NCI-H510A (cell line): ENCODE measurements at regions not wholly inside any gene's neighbourhood (a gene's known extent, or its start where the extent isn't known, plus 50 kb on each side); places are given as distances from the start of the nearest gene placed in this dataset.
A peak's percentile ranks its signal among the peaks of the same experiment; 100 is the strongest.

Source experiments
- DNase-seq: peaks from one replicate; lab custom pipeline; 2025; lab: John Stamatoyannopoulos, UW

DNA sequence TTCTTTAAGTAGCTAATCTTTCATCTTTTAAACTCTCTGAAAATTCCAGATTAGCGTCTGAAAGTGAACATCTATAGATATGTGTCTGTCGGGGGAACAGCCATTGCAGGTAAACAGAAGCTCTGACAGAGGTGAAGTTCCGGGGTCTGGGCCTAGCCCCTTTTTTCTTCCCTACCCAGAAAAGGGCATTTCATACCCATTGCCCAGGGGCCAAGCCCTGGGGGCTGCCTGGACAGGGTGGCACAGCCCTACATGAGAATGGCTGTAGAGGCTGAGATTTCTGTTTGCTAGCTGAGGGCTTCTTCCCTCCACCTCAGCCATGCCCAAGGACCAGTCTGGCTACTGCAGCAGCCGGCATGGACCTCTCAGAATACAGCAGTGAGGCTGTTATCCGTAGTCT is 327.0 kb upstream of the PLET1 start:
- DNase-seq, result no peak

DNA sequence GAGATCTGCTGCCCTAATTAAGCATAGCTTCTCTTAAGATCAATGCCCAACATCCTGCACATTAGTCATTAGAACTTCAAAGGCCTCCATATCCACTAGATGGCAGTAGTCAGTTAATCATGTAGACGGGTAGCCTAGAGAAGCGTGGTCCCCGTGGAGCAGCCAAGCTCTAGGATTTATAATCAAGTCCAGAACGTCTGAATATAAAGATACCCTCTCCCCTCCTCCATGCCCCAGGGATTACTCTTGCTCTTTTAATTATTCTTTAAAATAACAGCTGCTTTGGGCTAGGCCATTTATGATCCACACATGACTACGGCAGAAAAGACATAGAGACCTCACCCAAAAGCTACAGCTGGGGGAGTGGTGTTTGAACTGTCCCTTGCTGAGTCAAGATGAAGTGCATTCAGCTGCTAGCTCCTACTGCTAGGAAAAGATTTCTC is 327.6 kb upstream of the PLET1 start:
- DNase-seq, result peak; percentile 72

DNA sequence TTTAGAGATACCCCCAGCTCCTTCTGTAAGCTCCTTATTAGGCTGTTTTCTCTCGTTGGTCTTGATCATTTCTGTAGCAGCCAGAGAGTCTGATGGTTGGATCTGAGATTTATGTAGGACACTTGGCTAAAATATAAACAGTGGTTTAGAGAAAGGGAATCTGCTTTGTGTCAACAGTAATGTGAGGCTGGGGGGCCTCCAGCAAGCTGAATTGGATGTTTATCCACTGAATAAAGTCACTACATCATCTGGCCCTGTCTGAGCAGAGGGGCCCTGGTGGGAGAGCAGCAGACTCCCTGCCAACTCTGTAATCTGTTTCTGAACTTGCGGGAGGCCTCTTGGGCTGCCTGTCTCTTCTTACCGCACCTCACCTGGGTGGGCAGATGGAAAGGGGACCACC is 328.5 kb upstream of the PLET1 start:
- no peak for DNase-seq

DNA sequence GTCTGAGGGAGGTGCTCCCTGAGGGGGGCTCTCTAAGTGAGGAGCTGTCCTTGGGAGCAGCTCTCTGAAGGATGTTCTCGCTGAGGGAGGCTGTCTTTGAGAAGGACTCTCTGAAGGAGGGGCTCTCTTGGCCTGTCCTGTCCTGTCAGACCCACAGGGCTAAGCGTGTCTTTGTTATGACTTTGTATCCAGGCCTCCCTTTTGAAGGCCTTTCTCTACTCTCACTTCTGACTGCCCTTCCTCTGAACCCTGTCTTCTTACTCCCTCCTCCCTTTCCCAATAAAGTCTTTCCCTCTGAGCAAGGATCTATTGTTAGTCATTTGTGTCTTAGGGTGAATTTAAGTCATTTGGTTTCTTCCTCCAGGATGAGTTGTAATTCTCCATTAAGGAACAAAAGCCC is 330.1 kb upstream of the PLET1 start:
- DNase-seq, result no peak

DNA sequence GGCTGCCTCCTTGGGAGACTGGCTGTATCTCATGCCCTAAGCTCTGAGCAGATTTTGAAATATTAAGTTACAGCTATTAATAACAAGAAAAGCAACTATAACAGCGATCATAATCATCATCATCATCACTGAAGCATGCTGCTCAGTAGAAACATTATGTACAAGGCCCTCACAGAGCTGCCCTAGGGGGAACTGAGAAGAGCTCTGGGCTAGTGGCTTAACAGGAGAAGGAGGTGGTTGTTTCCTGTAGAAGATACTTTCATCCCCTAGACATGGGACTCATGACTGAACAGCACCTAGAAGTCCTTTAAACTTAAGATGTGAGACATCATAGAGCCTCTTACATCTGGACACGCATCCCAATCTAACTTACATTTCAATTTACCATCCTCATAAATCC is 332.8 kb upstream of the PLET1 start:
- no peak for DNase-seq

DNA sequence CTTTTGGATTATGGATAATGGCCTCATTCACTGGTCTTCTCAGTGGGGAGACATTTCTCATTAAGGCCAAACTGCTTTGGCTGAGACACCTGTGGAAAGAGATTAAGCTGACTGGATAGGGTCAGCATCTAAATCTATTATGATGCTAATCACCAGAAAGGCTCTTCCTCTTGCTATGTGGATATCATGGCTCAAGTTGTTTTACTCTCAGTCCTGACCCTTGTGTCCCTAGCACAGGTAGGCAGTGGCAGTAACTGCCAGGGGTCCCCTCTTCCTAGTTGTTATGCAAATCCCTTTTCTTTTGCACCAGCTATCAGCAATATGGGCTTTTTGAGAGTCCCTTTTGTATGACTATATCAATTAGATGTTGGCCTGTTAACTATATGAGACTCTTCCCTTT is 335.7 kb upstream of the PLET1 start:
- DNase-seq, result no peak

DNA sequence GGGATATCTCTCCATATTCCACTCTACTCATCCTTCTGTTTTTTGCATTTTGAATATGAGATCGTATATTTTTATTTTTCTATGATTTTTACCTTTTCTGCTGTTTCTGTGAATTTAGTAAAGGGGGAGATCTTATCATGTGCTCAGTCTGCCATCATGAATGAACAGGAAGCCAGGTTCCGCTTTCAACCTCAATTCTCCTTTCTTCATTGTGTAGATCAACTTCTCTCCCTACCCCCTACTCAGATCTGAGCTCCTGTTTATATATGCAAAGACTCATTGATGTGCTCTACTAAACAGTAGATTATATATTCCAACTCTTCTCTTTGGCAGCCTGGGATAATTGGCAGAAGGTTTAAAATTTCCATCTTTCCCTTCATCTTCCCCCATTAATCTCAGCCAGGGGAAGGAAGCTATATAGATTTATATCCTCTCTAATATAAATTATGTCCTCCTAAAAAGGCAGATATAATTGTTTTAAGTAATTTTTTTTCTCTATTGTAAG is 336.7 kb upstream of the PLET1 start:
- no peak for DNase-seq

DNA sequence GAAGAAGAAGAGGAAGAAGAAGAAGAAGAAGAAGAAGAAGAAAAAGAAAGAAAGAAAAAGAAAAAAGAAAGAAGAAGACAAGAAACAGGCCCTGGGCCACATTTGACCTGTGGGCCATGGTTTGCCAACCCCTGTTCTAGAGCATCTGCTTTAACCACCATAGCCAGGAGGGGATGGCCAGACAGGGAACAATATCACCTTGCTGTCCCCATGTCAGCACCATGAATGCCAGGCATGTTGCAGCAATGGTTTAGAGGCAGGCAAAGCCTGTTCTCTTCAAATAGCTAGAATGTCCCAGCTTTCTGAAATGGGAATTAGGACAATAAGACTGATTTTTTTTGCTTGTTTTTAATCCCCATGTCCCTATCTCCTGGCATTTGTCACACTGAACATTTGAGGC is 338.6 kb upstream of the PLET1 start:
- no peak for DNase-seq

DNA sequence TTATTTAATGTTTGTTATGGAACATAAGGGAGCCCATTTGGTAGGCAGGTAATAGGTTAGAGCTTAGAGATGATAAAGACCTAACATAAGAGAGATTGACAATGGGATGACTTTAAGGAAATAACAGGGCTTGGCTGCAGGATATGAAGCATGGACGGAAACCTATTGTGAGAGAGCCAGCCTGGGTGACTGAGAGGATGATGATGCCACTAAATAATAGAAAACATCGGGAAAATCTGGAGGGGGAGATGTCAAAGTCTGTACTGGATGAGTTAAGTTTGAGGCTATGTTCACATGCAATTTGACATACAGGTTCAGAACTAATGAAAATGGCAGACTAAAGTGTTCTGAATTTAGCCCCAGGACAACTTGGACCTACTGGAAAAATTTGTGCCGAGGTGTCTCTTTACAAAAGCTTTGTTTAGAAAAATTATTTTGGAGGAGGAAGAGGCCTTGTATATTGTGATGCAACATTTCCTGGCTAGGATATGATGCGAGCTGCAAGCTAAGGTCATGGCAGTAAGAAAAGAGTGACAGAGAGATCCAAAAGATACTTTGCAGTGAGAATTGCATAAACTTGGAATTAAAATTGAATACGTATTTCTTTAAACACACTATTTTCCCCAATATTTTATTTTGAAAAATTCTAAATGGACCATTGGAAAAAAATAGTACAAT is 339.3 kb upstream of the PLET1 start:
- DNase-seq, result no peak

DNA sequence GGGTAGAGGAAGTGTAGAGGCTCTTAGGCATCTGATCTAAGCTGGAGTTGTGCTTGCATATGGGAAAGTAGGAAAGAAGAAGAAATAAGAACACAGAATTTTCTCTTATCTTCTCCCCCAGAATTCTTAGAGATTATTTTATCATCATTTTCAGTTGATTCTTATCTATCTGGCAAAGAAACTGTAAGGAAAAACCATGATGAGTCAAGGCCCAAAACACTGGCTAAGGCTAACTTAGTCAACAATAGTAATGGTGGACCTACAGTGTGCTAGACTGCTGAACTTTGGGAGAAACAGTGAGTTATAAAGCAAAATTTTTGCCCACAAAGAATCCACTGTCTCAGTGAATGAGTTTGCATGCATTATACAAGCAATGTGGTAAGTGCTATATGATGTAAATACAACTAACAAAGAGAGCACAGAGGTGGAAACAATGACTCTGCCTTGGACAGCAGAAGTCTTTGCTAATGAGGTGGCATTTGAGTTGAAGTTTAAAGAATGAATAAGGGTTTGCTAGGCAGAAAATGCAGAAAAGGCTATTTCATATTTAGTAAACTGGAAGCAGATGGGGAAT is 344.5 kb upstream of the PLET1 start:
- DNase-seq, result no peak

- DNase-seq, result no peak
These were observed 346.0 kb upstream of the PLET1 start for GRCh38 chr11:112606656-112607055.

DNA sequence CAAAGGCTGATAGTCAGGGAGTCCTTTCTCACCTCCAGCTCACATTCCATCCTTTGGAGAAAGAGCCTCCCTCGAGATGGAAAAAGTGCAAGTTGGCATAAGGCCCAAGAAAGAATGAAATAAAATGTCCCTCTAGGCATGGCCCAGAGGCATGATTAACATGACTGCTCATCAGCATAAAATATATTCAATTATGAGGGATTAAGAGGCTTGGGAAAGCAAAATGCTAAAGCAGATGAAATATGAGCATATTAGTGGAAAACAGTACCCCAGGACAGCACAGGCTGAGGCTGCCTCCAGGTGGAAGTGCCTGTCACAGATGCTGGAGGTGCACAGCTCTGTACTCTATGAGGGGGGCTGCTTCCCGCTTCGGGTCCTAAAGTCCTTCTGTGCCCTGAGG is 347.8 kb upstream of the PLET1 start:
- no peak for DNase-seq

DNA sequence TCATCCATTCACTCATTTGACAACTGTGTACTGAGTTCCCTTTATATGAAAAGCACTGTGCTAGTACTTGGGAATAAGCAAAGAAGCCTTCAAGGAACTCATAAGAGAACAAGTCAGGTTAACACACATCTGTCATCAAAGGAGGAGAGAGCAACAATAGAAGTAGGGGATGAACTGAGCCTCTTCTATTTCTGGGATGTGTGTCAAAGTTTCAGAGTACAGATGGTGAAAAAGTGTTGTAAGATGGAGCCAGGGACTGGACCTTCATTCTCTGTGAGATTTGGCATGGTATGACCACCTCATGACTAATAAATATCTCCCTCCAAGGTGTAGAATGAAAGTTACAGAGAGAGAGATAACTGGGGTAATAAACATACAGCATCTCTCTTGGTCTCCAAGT is 349.8 kb upstream of the PLET1 start:
- no peak for DNase-seq

- DNase-seq, result no peak
These were observed 350.0 kb upstream of the NCAM1 start for GRCh38 chr11:112610996-112611750.

DNA sequence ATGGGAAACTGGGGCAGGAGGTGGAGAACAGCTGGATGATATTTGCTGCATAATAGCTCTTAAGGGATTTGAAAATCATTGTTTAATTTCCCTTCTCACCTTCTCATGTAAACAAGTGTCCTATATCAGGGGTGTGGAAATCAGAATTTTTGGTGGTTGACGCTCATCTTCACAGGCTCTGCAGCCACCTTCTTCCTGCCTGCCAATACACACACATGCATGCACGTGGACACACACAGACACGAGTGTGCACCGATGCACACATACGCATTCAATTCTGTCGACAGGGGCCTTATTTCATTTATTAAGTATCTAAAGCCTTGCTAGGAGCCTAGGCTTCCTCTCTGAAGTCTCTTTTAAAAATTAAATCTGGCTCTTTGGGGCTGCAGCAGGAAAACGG is 349.4 kb upstream of the NCAM1 start:
- no peak for DNase-seq

DNA sequence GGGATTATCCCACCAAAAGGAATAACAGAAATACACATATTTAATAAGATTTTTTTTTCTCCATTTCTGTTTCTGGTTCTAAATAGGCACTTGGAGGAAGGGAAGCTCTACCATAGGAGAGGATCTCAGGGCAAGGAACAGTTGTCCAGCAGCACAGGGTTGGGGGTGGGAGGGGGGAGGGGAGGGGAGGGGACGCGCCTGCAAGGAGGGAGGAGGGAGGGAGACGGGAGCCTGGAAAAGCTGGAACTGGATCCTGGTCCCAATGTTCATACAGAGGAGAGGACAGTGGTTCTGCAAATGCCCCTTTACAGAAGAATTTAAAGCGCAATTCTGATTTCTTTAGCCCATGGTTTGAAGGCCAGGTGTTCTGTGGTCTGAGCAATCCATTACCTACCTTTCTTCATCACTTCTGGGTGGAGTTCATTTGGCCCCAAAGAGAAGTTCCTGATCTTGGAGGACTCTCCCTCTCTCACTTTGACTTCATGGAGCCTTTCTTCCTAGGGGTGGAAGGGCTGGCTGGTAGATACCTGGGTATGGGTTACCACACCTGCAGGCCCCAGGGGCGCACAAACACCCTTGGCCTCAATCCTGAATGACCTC is 348.9 kb upstream of the NCAM1 start:
- DNase-seq, result peak; percentile 17

DNA sequence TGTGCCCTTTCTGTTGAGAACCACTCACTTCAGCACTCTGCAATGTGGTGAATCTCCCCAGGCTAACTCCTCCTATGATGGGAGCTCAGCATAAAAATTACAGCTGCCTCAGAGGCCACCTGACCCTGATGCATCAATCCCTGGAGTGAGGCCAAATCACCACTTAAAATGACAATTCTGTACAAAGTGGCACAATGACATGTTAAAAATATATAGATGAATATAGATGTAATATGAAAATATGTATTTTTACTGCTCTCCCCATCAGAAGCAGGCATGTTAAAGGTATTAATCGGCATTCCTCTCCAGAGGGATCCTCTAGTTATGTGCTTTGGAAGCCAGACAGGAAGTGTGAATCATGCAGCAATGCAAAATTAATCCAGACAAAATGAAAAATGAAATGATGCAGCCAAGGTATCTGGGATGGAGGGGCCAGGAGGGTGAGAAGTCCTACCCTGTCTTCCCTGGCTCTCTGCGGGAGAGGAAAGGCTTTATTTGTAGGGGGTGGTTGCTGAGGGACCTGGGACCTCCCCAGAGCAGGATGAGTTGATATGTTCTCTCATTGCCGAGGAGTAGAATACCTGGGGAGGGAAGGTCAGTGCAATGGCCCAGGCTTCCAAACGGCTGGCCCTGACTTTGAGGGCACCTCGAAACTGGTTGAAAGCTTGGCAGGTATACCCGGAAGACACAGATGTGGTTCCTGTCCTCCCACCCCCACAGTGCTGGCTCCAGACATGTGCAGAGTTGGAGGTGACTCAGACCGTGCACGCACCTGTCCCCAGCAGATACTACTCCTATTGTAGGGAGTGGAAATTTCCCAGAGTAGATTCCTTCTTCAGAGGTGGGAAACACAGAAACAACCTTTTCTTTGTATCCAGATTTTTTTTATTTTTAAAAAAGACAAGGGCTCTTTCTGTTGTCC is 347.9 kb upstream of the NCAM1 start:
- no peak for DNase-seq

GRCh38 chr11:112614605-112615004 is 346.6 kb upstream of the NCAM1 start:
- DNase-seq, result no peak

- no peak for DNase-seq
These were observed 346.0 kb upstream of the NCAM1 start for GRCh38 chr11:112615238-112615637.

DNA sequence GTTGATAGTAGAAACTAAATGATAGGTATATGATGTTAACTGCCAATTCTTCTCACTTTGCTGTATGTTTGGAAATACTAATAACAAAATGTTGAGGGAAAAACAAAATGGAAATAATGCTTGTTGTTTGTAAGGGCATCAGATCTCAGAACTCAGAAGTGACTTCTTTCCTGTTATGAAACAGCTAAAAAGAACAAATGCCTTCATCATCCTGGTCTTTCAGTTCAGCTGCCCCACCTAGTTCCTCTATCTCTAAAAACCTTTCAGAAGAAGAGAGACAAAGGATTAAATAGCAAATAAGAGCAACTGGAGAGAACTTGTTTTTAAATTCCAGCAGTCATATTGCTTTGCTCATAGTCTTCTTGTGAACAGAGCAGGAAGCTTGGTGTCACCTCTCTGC is 345.3 kb upstream of the NCAM1 start:
- no peak for DNase-seq

GRCh38 chr11:112616327-112617097 is 344.7 kb upstream of the NCAM1 start:
- no peak for DNase-seq
